ENCODE measurements at regions not wholly inside any gene's neighbourhood (a gene's known extent, or its start where the extent isn't known, plus 50 kb on each side); places are given as distances from the start of the nearest gene placed in this dataset.
"Not testable (repeated sequence)": the region's sequence is repeated elsewhere in the genome, so short reads cannot be mapped to it uniquely, and the experiment has no call there.

DNA sequence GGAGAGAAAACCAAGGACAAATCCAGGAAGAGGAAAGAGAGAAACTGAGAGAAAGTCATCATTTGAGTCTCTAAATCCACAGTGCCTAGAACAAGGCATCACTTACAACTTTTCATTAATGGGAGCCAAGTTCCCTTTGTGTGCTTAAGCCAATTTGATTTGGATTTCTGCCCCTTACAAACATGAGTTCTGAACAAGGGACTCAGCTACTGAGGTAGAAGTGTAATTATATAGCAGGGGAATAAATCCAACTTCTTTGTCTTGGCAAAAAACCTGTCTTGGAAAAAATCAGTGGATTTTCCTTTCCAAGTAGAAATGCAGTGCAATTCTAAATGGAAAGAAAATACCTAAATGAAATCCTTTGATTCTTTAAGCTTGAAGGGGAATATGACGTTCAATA, 307.2 kb upstream of the CNTN3 start:
- no peak for FAIRE-seq

DNA sequence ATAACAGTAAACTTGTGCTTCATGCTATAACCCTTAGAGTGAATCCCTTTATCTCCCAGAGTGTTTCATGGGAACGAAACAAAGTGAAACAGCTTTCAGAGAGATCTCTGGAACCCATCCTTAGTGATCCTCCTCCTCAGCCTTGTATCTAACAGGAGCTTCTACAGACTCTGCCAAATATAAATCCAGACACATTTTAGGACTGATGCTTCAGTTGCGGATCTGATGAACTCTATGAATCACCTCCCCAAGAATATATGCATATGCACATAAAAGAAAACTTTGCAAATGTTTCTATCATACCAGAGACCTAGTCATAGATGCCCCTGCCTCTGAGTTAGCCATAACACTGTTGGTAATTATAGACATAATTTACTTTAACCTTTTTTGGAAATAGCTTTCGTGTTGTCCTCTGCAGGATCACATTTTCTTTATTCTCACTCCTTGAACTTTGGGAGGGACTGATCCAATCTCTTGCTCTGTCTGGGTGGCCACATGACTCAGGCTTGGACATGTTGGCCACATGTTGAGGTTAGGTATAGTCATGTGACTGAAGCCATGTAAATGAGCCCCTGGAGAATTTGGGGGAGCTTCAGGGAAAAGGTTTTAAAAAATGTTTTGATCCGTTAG, 306.4 kb upstream of the CNTN3 start:
- peak; percentile 72 for FAIRE-seq

DNA sequence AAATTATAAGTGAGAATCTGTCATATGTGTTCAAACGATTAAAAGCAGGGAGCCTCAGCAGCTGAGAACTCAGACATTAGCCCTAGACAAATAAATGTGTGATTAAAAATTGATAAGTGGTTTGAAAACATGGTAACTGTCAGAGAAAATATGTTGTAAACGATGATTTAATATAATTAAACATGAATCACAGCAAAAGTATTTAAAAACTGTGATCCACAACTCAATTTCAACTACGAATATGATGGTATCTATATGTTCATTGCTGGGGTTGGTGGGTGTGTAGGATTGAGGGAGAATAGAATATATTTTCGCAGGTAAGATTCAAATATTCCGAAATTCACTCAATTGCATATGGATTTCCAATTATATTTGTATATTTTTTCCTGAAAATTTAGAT, 302.2 kb upstream of the CNTN3 start:
- FAIRE-seq, result no peak

DNA sequence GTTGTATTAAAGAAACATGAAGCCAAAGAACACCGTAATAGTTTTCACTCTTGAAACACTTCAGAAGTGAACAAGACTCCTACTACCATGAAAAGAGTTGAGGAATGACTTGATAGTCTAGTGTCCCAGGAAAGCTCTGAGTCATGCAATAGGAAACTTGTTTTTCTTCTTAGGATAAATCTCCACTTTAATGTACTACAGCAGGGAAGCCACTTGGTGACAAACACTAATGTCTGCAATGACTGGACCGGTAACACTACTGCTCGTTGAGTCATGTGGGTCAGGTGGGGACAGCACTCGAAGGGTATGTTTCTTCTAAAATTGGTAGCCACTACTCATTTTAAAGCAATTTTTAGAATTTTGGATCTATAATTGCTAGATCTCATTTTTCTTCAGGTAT, 291.7 kb upstream of the CNTN3 start:
- no peak for FAIRE-seq

DNA sequence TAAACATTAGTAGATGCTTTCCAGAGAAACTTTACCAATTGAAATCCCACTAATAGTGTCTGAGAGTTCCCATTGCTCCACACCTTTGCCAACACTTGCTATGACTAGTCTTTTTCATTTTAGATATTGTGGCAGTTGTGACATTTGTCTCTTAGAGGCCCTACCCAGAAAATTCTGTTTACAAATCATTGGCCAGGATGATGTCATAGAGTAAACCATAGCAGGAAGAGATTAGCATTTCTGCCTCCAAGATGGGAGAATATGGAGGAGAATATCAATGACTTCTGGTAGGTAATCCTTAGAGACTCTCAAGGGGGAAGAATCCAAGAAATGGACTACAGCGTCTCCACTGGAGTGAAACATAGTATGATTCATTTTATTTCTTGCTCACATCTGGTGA, 291.0 kb upstream of the CNTN3 start:
- no peak for FAIRE-seq

DNA sequence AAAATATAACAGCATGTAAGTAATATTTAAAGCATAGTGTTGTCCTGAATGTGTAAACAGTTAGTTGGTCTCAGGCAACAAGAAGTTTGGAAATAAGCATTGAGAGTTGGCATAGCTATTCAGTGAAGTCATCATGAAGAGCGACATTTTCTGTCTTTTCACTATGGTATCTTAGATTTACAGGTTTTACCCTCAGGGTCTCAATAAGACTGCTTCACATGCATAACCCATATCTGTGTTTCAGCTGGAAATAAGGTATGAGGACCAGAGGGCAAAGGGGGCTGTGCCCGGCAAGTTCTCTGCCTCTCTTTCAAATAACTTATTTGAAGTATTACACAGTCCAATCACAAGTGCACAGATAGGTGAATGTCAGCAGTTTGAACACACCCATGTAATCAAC, 290.2 kb upstream of the CNTN3 start:
- FAIRE-seq, result no peak

DNA sequence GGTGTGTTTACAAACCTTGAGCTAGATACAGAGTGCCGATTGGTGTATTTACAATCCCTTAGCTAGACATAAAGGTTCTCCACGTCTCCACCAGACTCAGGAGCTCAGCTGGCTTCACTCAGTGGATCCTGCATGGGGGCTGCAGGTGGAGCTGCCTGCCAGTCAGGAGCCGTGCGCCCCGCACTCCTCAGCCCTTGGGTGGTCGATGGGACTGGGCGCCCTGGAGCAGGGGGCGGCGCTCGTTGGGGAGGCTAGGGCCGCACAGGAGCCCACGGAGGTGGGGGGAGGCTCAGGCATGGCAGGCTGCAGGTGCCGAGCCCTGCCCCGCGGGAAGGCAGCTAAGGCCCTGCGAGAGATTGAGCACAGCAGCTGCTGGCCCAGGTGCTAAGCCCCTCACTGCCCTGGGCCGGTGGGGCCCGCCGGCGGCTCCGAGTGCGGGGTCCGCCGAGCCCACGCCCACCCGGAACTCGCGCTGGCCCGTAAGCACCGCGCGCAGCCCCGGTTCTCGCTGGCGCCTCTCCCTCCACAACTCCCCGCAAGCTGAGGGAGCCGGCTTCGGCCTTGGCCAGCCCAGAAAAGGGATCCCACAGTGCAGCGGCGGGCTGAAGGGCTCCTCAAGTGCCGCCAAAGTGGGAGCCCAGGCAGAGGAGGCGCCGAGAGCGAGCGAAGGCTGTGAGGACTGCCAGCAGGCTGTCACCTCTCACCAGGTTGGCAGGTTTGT, 285.5 kb upstream of the CNTN3 start:
- not testable (repeated sequence) for FAIRE-seq

DNA sequence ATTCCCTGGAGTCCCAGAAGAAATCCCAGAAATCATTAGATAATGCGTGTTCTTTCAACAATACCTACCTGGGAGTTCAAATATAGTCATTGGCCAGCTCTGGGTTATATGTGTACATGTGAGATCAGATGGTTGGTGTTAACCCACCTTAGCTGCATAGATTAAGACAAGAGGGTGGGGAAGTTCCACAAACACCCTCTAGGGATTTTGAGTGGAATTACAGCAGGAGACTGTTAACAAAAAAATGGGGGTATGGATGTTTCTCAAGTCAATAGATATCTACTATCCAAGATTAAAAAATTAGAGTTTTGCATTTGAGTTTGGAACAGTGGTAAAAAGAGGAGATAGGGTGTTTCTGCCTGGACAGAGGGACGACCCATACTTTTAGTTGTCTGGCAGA, 282.5 kb upstream of the CNTN3 start:
- no peak for FAIRE-seq

DNA sequence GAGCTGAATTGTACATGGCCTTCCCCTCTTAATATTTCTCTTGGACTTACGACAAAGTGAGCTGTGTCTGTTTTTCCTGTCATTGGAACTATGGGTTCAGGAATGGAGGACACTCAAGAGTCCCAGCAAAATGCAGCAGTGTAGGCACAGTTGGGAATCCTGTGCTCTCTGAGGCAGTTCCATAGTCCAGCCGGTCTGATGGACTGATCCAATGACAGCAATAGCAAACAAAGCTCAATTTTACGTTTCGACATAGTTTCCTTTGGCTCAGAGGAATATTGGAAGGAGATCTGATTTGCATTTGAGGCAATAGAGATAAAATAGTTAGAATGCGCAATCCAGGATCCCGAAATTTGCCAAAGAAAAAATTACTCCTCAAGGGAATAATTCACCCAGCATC, 276.9 kb upstream of the CNTN3 start:
- no peak for FAIRE-seq

DNA sequence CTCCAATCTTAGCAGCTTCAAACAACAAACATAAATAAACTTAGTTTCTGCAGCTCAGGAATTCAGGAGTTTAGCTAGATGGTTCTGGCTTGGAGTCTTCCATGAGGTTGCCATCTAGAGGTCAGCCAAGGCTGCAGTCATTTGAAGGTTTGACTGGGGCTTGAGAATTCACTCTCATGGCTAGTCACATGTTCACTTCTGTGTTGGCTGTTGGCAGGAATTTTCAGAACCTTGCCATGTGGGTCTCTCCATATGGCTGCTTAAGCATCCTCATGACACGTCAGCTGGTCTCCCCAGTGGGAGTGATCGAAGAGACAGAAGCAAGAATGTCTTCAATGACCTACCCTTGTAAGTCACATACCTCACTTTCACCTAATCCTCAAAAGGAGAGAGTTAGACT, 269.2 kb upstream of the CNTN3 start:
- FAIRE-seq, result no peak

DNA sequence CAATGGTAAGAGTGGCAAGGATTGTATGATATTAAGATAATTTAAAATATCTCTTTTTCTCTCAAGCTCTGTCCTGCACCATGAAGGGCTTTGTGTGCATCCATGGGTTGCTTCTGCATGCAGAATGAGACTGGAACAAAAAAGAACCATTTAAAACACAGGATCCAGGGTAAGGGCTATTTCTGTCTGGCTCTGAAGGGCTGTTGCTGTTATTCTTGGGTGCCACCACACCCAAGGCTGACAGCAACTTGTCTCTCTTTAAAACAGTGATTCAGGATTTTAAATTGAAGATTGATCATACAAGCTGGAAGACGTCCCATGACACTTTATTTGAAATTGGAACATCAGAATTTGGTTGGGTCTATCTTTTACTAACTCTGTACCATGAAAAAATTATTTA, 268.8 kb upstream of the CNTN3 start:
- FAIRE-seq, result no peak

DNA sequence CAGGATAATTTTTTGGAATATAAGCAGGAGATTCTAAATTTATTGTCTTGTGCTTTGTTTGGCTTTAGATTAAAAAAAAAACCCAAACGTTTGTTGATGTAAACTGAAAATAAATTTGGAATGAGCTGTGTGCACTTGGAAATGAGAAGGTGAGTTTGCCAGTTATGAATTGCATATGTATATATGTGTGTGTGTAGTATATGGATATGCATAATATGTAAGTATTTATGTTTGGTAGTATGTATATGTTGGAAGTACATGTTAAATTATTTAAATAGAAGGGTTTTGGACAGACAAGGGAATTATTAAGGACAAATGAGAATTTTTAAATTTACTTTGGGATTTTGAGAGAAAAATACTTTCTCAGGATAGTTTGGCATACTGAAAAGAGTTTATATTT, 265.8 kb upstream of the CNTN3 start:
- no peak for FAIRE-seq

DNA sequence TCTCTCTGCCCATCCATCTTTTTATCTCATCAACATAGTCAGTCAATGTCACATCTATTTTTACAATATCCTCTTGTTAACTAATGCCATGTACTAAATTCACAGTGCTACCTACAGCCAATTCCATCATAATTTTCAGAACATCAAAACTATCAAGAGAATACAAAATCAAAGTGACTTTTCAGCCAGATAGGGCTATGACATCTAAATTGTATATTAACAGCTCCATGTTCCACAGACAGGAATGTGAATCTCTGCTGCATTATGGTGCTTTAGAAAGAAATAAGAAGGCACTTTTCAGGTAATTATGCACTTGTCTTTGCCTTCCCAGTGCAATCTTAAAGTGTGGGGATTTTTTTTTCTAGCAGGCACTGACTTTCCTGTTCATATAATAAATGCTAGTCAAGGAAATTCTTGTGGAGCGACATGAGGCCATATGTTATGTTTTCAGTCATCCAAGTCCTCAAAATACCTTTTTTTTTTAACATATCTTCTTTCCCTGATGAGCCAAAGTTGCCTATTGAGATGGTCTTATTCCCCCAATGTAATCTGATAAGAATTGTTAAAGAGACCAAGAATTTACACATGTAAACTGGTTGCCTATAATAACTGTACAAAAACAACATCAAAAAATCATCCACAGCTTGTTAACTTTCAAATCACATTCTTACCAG, 252.0 kb upstream of the CNTN3 start:
- FAIRE-seq, result no peak

DNA sequence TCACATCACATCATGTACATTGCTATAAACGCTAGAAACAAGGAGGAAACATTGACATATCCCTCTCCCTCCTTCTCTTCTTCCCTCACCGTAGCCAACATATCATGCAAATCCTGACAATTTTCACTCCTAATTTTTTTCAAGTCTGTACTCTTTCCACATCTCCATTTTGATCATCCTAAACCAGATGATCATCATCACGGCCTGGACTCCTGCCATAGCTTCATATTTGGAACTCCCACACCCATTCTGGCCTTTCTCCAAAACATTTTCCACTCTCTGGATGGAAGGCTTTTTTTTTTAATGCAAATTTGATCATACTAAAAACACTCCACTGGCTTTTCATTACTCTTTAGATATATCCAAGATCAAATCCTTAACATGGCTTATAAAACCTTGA, 248.0 kb upstream of the CNTN3 start:
- FAIRE-seq, result no peak

DNA sequence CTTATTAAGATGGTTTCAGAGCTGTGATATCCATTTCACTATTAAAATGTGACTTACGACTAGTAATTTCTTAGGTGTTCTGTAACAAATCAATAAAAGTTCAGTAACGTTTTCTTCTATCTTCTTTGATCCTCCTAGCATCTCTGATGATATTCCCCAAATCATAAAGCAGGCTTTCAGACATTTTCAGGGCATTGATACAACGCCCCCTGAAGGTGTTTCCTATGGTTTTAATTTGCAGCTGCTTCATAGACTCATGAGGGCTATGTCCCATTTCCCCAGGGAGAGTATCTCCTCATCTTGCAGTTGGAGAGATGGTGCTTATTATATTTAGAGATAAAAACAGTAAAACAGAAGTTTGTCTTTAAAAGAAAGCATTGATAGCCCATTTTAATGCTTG, 246.8 kb upstream of the CNTN3 start:
- FAIRE-seq, result no peak

DNA sequence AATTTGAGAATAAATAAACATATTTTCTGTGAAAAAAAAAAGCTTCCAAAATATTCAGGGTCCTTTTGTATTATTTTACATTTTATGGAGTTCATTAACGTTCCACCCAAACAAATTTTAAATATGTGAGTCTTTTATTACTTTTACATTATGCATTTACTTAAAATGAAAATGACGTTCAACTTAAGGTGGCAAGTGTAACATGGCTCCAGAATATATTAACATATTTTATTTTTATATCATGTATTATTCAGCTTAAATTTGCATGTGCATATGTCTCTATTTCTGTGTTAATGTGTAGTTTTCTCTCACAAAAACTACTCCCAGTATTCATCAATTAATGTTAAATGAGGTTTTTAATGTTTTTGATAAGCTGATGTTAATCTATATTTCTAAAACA, 243.6 kb upstream of the CNTN3 start:
- no peak for FAIRE-seq

DNA sequence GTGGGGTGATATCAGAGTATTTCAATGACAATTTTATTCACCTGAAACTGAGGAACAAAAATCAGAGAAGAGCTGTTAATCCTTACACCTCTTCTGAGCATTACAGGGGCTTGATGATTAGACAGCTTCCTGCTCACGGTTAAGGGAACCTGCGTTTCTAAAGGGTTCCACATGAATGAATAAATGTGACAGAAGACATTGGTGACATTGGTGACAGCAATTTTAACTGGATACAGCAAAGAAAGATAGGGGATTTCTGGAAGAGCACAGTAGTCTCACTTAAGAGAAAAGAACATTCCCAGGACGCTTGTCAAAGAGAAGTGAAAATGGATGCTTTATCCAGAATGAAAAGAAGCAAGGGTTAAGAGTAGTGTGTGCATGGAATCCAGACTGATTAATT, 235.9 kb upstream of the CNTN3 start:
- FAIRE-seq, result no peak

DNA sequence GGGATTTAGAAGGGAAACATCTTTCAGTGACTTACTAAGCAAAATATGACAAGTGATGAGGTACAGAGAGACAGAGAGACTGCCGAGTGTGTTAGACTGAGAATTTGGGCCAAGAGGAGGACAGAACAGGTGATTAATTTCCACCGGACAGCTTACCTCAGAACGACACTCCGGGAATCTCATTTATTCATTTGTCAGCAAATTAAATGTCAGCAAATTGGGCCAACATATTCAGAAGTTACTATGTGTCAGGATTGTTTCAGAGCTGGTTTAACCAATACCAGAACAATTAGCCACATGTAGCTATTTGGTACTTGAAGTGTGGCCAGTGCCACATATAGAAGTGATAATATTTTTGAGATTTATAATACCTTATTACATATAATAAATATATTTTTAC, 232.6 kb upstream of the CNTN3 start:
- no peak for FAIRE-seq

DNA sequence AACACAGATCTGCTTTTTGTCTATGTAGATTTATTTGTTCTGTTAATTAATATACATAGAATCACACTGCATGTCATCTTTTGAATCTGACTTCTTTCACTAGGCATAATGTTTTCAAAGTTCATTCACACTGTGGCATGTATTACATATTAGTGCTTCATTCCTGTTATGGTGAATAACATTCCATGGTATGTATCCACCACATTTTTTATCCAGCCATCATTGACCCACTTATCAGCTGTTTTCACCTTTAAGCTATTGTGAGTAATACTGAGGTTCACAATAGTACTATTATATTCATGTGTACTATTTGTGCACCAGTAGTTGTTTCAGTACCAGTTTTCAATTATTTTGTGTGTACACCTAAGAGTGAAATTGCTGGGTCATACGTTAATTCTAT, 230.6 kb upstream of the CNTN3 start:
- FAIRE-seq, result no peak

DNA sequence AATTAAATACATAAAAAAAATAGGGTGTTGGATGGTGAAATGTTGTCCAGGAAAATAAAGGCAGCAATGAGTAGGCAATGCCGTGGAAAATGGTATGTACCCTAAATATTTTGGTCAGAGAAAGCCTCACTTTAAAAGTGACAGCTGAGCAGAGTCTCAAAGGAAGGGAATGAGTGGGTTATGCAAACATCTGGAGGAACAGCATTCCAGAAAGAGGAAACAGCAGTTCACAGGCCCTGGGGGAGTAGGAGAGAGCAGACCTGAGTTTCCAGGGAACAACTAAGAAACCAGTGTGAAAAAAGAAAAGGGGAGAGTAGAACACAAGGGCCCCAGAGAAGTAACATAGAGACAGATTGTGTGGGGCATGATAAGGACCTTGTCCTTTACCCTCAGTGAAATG, 230.0 kb upstream of the CNTN3 start:
- FAIRE-seq, result no peak

DNA sequence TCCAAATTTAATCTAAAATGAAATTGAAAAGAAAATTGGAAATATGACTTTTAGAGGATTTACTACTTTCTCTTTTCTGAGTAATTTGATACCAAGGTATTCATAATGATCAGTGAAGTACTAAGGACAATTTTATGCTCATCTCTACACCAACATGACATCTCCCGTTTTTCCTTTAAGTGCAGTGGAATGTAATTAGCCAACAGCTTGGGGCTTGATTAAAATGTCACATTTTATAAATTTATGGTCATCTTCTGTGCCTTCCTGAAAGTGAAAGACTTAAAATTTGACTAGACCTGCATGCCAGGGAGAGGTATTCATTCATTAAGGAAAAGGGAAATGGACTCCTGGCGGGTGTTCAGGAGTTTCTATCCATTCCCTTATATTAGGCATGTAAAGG, 228.2 kb upstream of the CNTN3 start:
- no peak for FAIRE-seq

DNA sequence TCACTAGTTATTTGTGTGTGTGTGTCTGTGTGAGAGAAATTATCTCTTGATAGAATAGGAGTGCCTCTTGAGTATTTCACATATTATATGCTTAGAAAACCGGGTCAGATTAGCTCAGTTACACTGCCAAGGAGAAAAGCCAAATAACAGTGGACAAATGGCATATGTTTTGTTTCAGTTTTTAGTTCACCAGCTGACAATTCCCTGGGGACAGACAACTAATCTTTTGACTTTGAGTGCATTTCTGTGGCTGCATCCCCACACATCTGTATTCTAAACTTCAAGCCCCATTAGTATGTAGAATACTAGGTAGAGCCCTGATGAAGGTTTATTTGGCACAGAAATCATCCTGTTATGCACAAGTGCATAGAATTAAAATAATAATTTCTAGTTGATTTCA, 227.7 kb upstream of the CNTN3 start:
- FAIRE-seq, result no peak

DNA sequence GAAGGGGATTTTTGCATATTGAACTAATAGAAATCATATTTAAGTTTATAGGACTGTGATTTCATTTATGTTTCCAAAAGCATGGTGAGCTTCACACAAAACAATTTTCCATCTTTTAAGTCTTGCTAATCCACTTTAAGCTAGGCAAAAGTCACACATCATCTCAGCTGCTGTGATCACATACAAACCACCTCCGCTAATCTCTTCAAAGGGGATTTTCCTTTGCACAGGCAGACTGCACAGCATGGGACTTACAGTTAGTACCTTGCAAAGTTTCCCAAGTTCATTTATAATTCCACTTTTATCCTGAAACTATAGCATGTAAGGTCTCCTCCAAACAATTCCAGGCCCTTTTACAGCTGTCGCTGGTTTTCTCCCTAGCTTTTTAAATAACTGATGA, 225.1 kb upstream of the CNTN3 start:
- no peak for FAIRE-seq

DNA sequence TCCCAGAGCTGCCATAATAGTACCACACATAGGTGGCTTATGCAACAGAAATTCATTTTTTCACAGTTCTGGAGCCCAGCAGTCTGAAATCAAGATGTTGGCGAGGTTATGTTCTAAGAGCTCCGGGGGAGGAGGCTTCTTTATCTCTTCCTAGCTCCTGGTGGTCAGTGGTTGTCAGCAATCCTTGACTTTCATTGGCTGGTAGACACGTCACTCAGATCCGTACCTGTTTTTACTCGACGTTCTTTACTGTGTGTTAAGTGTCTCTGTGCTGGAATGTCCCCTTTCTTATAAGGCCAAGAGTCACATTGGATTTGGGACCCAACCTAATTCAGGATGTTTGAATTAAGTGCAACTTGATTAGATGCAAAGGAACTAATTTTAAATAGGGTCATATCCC, 218.5 kb upstream of the CNTN3 start:
- no peak for FAIRE-seq

DNA sequence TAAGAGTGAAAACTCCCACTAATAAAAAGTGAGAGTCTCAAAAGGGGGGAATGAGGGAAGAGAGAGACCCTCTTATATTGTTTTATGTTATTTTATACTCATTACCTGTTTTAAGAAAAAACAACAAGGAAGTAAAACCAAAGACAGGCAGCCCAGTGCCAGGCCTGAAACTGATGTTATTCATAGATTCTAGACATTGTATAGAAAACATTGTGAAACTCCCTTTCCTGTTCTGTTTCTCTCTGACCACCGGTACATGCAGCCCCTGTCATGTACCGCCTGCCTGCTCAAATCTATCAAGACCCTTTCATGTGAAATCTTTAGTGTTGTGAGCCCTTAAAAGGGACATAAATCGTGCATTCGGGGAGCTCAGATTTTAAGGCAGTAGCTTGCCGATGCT, 216.4 kb upstream of the CNTN3 start:
- FAIRE-seq, result not testable (repeated sequence)
